GM12864 (cell line): ENCODE measurements at regions not wholly inside any gene's neighbourhood (a gene's known extent, or its start where the extent isn't known, plus 50 kb on each side); places are given as distances from the start of the nearest gene placed in this dataset.

Source experiments
- DNase-seq: peaks from one replicate; pipeline ENCODE4 v3.0.0-alpha.2; 2011; ENCODE audit warnings: low read depth
- H3K4me3 ChIP-seq: 2 replicates; pipeline ENCODE4 v1.5.1; 2011; ENCODE audit warnings: mild to moderate bottlenecking, low read depth, low read length, control low read depth
- CTCF ChIP-seq: IDR thresholded peaks from 2 replicates; pipeline ENCODE4 v1.5.1; 2011; ENCODE audit warnings: low read depth, mild to moderate bottlenecking, moderate library complexity, low read length, control low read depth, inconsistent platforms; ENCODE audit errors: missing control alignments

GRCh38 chr4:157837071-157837703 is 335.6 kb downstream of the GASK1B start:
- DNase-seq, result no peak
- no peak for TF ChIP-seq CTCF
- no peak overlapping the region for H3K4me3 ChIP-seq

- no peak for DNase-seq
These were observed 340.2 kb downstream of the GASK1B start for GRCh38 chr4:157832596-157832995.

GRCh38 chr4:157824021-157824420 is 348.8 kb downstream of the GASK1B start:
- no peak for DNase-seq
- no peak for TF ChIP-seq CTCF
- no peak overlapping the region for H3K4me3 ChIP-seq

More at GRCh38 chr4:157832596-157832995, 340.2 kb downstream of the GASK1B start:
- no peak overlapping the region for H3K4me3 ChIP-seq
- no peak for TF ChIP-seq CTCF

GRCh38 chr4:157821814-157822213 is 351.0 kb downstream of the GASK1B start:
- DNase-seq, result no peak
- no peak overlapping the region for H3K4me3 ChIP-seq
- TF ChIP-seq CTCF, result no peak

- H3K4me3 ChIP-seq, result no peak overlapping the region
- TF ChIP-seq CTCF, result no peak
- DNase-seq, result no peak
These were observed 352.9 kb downstream of the GASK1B start for GRCh38 chr4:157819693-157820464.

- no peak for TF ChIP-seq CTCF
- H3K4me3 ChIP-seq, result no peak overlapping the region
- DNase-seq, result no peak
These were observed 353.7 kb downstream of the GASK1B start for GRCh38 chr4:157818946-157819692.
